ENCODE measurements at regions not wholly inside any gene's neighbourhood (a gene's known extent, or its start where the extent isn't known, plus 50 kb on each side); places are given as distances from the start of the nearest gene placed in this dataset.

DNA sequence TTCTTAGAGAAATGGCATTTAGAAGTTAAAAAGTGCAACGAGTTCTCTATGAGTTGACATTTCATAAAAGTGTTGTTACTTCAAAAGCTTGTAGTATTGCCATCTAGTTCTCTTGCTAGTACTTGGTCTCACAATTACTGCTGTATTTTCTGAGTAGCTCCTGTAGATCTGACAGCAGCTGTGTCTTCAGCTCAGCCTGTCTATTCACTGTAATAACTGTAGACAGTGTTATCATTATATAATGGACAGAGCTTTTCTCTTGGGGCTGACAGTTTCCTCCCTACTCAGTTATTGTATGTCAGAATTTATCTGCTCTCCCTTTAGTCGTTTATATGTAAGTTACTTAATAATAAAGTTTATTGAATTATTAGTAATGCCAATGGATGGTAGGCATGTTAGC is 388.7 kb upstream of the VSTM2A start:
- Histone ChIP-seq H3K9ac (ENCODE audit: insufficient read depth, low read length, poor library complexity, severe bottlenecking) (no peak overlapping the region), H3K4me3 (replicated peaks in 1 of 3; ENCODE audit: low read depth in 2 of 3, low read length in 3 of 3) (no peak overlapping the region), H4K20me1 (ENCODE audit: insufficient read depth, low read length) (no peaks in the 10 kb centered on the region), H3K79me2 (ENCODE audit: insufficient read depth, low read length) (no peaks in the 10 kb centered on the region), H3K27me3 (ENCODE audit: control insufficient read depth in 2 of 2, insufficient read depth in 2 of 2, low read length in 2 of 2) (no peaks in the 10 kb centered on the region), H3K4me1 (ENCODE audit: control insufficient read depth in 1 of 2, insufficient read depth in 2 of 2, low read length in 2 of 2) (no peaks in the 10 kb centered on the region), H3K9me3 (replicated peaks in 1 of 2; ENCODE audit: control insufficient read depth in 1 of 2, insufficient read depth in 1 of 2, low read length in 2 of 2) (peaks cover 9 to 15% of the 10 kb centered on the region in 2 donors), H3K4me2 (replicated peaks; ENCODE audit: extremely low read depth, low read length, poor library complexity, severe bottlenecking) (no peak overlapping the region), H2AFZ (ENCODE audit: insufficient read depth, low read depth, low read length, poor library complexity, severe bottlenecking) (no peak overlapping the region), H3K27ac (ENCODE audit: low read depth in 1 of 2, low read length in 2 of 2) (no peak overlapping the region), H3K36me3 (replicated peaks in 1 of 2; ENCODE audit: control insufficient read depth in 1 of 2, insufficient read depth in 2 of 2, low read length in 2 of 2) (no peaks in the 10 kb centered on the region)
- H3K9me3 Mint-ChIP-seq, result peaks cover 0 to 15% (median 2%) of the 10 kb centered on the region in 7 donors
- no peak overlapping the region for H3K4me3 Mint-ChIP-seq
- WGBS (ENCODE audit: insufficient coverage), result 100% methylated on average over 1 of the region's 2 CpGs
- no peak overlapping the region for H3K27ac Mint-ChIP-seq
- no peaks in the 10 kb centered on the region for H3K4me1 Mint-ChIP-seq
- intact Hi-C loops (cut with micrococcal nuclease), result no loop called here
- H3K27me3 Mint-ChIP-seq (ENCODE audit: low read depth in 3 of 3), result no peaks in the 10 kb centered on the region
- DNase-seq, result no peak
- TF ChIP-seq, protein P1, sequence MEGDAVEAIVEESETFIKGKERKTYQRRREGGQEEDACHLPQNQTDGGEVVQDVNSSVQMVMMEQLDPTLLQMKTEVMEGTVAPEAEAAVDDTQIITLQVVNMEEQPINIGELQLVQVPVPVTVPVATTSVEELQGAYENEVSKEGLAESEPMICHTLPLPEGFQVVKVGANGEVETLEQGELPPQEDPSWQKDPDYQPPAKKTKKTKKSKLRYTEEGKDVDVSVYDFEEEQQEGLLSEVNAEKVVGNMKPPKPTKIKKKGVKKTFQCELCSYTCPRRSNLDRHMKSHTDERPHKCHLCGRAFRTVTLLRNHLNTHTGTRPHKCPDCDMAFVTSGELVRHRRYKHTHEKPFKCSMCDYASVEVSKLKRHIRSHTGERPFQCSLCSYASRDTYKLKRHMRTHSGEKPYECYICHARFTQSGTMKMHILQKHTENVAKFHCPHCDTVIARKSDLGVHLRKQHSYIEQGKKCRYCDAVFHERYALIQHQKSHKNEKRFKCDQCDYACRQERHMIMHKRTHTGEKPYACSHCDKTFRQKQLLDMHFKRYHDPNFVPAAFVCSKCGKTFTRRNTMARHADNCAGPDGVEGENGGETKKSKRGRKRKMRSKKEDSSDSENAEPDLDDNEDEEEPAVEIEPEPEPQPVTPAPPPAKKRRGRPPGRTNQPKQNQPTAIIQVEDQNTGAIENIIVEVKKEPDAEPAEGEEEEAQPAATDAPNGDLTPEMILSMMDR (IDR thresholded peaks at IDR 0.05), result no peak
- H3K36me3 Mint-ChIP-seq, result no peaks in the 10 kb centered on the region

DNA sequence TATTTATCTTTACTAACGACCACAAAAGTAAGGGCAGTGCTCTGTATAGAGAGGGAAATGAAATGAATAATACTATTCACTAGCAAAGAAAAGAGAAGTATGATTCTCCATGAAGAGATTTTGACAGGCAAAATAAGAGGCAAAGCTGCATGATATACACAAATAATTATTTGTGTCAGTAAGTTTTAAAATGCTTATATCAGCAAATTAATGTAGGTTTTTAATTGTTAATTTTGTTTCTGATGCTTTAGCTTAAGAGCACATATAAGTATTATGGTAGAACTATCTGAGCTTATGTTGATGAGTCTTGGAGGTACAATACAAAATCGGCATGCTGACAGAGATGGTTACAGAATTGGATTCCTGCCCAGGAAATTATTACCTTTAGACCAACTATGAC is 383.1 kb upstream of the VSTM2A start:
- no peaks in the 10 kb centered on the region for H3K36me3 Mint-ChIP-seq
- no CpG with 5 or more reads among the region's 2 CpGs for WGBS (ENCODE audit: insufficient coverage)
- no peaks in the 10 kb centered on the region for H3K4me1 ChIP-seq (ENCODE audit: control insufficient read depth in 1 of 2, insufficient read depth in 2 of 2, low read length in 2 of 2)
- no peaks in the 10 kb centered on the region for H3K79me2 ChIP-seq (ENCODE audit: insufficient read depth, low read length)
- intact Hi-C loops (cut with micrococcal nuclease), result no loop called here
- H3K27ac Mint-ChIP-seq, result no peak overlapping the region
- no peaks in the 10 kb centered on the region for H3K27me3 ChIP-seq (ENCODE audit: control insufficient read depth in 2 of 2, insufficient read depth in 2 of 2, low read length in 2 of 2)
- no peak overlapping the region for H3K4me3 Mint-ChIP-seq
- H3K9ac ChIP-seq (ENCODE audit: insufficient read depth, low read length, poor library complexity, severe bottlenecking), result no peak overlapping the region
- no peaks in the 10 kb centered on the region for H3K27me3 Mint-ChIP-seq (ENCODE audit: low read depth in 3 of 3)
- H3K4me2 ChIP-seq (replicated peaks; ENCODE audit: extremely low read depth, low read length, poor library complexity, severe bottlenecking), result no peak overlapping the region
- peaks cover 5 to 12% of the 10 kb centered on the region in 2 donors for H3K9me3 ChIP-seq (replicated peaks in 1 of 2; ENCODE audit: control insufficient read depth in 1 of 2, insufficient read depth in 1 of 2, low read length in 2 of 2)
- DNase-seq, result no peak
- peaks cover 0 to 9% (median 5%) of the 10 kb centered on the region in 7 donors for H3K9me3 Mint-ChIP-seq
- no peak overlapping the region for H3K27ac ChIP-seq (ENCODE audit: low read depth in 1 of 2, low read length in 2 of 2)
- no peak overlapping the region for H3K4me3 ChIP-seq (replicated peaks in 1 of 3; ENCODE audit: low read depth in 2 of 3, low read length in 3 of 3)
- H2AFZ ChIP-seq (ENCODE audit: insufficient read depth, low read depth, low read length, poor library complexity, severe bottlenecking), result no peak overlapping the region
- no peaks in the 10 kb centered on the region for H3K36me3 ChIP-seq (replicated peaks in 1 of 2; ENCODE audit: control insufficient read depth in 1 of 2, insufficient read depth in 2 of 2, low read length in 2 of 2)
- H3K4me1 Mint-ChIP-seq, result no peaks in the 10 kb centered on the region
- TF ChIP-seq, protein P1 (IDR thresholded peaks at IDR 0.05), result no peak
- no peaks in the 10 kb centered on the region for H4K20me1 ChIP-seq (ENCODE audit: insufficient read depth, low read length)

All from CD14-positive monocyte (primary cell).